GM12865 (cell line): ENCODE measurements at regions not wholly inside any gene's neighbourhood (a gene's known extent, or its start where the extent isn't known, plus 50 kb on each side); places are given as distances from the start of the nearest gene placed in this dataset.

Experiments used
- DNase-seq: peaks from one replicate; pipeline ENCODE4 v3.0.0; 2010; ENCODE audit warnings: low read depth
- H3K4me3 ChIP-seq: 2 replicates; pipeline ENCODE4 v1.5.1; 2011; ENCODE audit warnings: mild to moderate bottlenecking, low read depth, low read length, control low read depth
- CTCF ChIP-seq: IDR thresholded peaks from 2 replicates; pipeline ENCODE4 v1.5.1; 2011; ENCODE audit warnings: low read length, control low read depth, low read depth, inconsistent platforms; ENCODE audit not compliant: insufficient read depth; ENCODE audit errors: missing control alignments

- TF ChIP-seq CTCF: no peak
- H3K4me3 ChIP-seq: no peak overlapping the region
- DNase-seq: no peak
Measured at GRCh38 chr6:165854863-165855593, 192.0 kb upstream of the PDE10A start.

- H3K4me3 ChIP-seq: no peak overlapping the region
- no peak for DNase-seq
- no peak for TF ChIP-seq CTCF
Measured at GRCh38 chr6:165854061-165854862, 191.2 kb upstream of the PDE10A start.

GRCh38 chr6:165852676-165853075 is 189.6 kb upstream of the PDE10A start:
- no peak for DNase-seq
- no peak for TF ChIP-seq CTCF
- H3K4me3 ChIP-seq: no peak overlapping the region

GRCh38 chr6:165850434-165851019 is 187.5 kb upstream of the PDE10A start:
- DNase-seq: peak; percentile 65
- TF ChIP-seq CTCF: peak; percentile 97
- H3K4me3 ChIP-seq: no peak overlapping the region

GRCh38 chr6:165849534-165850430 is 186.7 kb upstream of the PDE10A start:
- TF ChIP-seq CTCF: no peak
- peak; percentile 8 for DNase-seq
- H3K4me3 ChIP-seq: no peak overlapping the region

- H3K4me3 ChIP-seq: no peak overlapping the region
- peak; percentile 8 for TF ChIP-seq CTCF
- DNase-seq: no peak
Measured at GRCh38 chr6:165848086-165848426, 185.0 kb upstream of the PDE10A start.
